ENCODE measurements at regions not wholly inside any gene's neighbourhood (a gene's known extent, or its start where the extent isn't known, plus 50 kb on each side); places are given as distances from the start of the nearest gene placed in this dataset.

DNA sequence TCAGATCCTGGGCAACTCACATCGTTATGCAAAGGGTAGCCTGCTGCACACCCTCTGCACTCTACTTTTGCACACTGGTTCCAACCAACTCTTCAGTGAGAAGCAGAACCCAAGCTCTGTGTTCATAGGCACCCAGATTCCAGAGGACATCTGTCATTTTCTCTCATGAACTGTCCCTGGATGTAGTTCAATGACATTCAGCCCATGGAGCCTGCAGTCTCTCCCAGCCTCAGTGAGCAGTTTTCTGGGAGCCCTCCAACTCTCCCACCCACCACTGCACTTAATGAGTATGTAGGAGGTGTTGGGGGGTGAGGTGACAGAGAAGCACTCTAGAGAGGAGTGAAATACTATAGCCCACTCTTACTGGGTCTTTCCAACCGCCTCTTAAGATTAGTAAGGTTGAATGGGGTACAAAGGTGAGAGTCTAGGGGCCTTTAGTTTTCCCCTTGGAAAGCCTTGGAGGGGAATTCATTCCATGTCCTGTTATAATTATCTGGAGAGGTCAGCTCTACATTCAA, 58.1 kb upstream of the APOBEC4 start:
- no peak for DNase-seq

DNA sequence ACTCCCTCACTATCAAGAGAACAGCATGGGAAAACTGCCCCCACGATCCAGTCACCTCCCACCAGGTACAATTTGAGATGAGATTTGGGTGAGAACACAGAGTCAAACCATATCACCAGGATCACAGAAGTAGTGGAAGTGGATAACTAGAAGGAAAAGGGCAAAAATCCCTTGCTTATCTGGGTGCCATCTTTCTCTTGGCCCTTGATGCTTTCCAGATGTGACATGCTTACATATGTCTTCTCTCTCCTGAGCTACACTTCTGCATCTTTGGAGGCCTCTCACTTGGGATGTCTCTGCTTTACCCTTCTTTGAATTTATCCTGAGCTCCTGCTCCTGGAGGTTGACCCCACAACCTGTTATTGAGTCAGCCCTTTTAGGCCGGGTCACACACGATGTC, 57.6 kb upstream of the APOBEC4 start:
- no peak for DNase-seq

DNA sequence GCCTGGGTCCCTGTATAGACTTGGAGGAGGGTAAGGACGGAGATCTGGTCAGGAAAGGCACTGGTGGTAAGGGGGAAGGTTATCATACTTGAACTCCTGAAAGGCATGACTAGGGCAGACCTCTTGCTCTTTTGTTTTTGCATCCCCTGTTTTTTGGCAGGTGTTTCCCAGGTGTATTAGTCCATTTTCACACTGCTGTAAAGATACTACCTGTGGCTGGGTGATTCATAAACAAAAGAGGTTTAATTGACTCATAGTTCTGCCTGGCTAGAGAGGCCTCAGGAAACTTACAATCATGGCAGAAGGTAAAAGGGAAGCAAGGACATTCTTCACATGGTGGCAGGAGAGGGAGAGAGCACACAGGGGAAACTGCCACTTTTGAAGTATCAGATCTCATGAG, 57.2 kb upstream of the APOBEC4 start:
- DNase-seq = no peak

DNA sequence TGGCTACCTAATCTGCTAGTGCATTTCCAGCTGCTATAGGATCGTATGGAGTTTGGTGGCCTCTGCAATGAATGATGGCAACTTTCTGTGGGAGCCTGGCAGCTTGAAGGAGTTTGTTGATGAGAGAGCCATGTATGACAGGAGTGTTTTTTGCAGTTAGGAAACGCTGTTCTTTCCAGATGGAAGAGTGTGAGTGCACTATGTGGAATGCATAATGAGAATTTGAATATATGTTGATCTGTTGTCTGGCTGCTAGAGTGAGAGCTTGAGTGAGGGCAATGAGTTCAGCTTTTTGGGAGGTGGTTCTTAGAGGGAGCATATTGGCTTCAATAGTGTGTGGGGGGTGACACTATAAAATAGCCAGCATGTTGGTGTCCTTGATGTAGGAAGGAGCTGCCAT, 51.0 kb upstream of the APOBEC4 start:
- no peak for DNase-seq
